Endodermal cell (in vitro differentiated cells): ENCODE measurements at regions not wholly inside any gene's neighbourhood (a gene's known extent, or its start where the extent isn't known, plus 50 kb on each side); places are given as distances from the start of the nearest gene placed in this dataset.

Source experiments
- DNase-seq: peaks from one replicate; pipeline ENCODE4 v3.0.0-alpha.2; 2017
- H3K27ac ChIP-seq: 2 replicates; pipeline ENCODE4 v1.5.1; 2013; ENCODE audit warnings: mild to moderate bottlenecking, low read depth, low read length, moderate library complexity
- H3K27me3 ChIP-seq: 2 replicates; pipeline ENCODE4 v1.6.1; 2013; ENCODE audit warnings: mild to moderate bottlenecking, low read length, moderate library complexity; ENCODE audit not compliant: insufficient read depth, control insufficient read depth, poor library complexity, severe bottlenecking
- H3K36me3 ChIP-seq: 2 replicates; pipeline ENCODE4 v1.7.0; 2013; ENCODE audit warnings: mild to moderate bottlenecking, low read length, moderate library complexity; ENCODE audit not compliant: control insufficient read depth, insufficient read depth
- H3K4me1 ChIP-seq: one replicate; pipeline ENCODE4 v1.7.0; 2013; ENCODE audit warnings: low read length; ENCODE audit not compliant: control insufficient read depth, insufficient read depth
- H3K4me3 ChIP-seq: 2 replicates; pipeline ENCODE4 v1.5.1; 2013; ENCODE audit warnings: mild to moderate bottlenecking, low read length, moderate library complexity
- H3K9ac ChIP-seq: 2 replicates; pipeline ENCODE4 v1.6.1; 2013; ENCODE audit warnings: mild to moderate bottlenecking, low read length, moderate library complexity; ENCODE audit not compliant: poor library complexity, severe bottlenecking; ENCODE audit errors: extremely low read depth
- H3K9me3 ChIP-seq: 2 replicates; pipeline ENCODE4 v1.6.1; 2013; ENCODE audit warnings: mild to moderate bottlenecking, low read length, moderate library complexity; ENCODE audit not compliant: control insufficient read depth
- H3K27ac Mint-ChIP-seq: 2 replicates; pipeline ENCODE4 v1.8.0; 2020; ENCODE audit warnings: mixed read lengths
- H3K27me3 Mint-ChIP-seq: 2 replicates; pipeline ENCODE4 v1.8.0; 2021; ENCODE audit warnings: mild to moderate bottlenecking, mixed read lengths; ENCODE audit not compliant: insufficient read depth
- H3K36me3 Mint-ChIP-seq: 2 replicates; pipeline ENCODE4 v1.8.0; 2020; ENCODE audit warnings: low read depth, mixed read lengths
- H3K4me1 Mint-ChIP-seq: 2 replicates; pipeline ENCODE4 v1.8.0; 2020; ENCODE audit warnings: mixed read lengths
- H3K4me3 Mint-ChIP-seq: 2 replicates; pipeline ENCODE4 v1.8.0; 2020; ENCODE audit warnings: mild to moderate bottlenecking, moderate library complexity, mixed read lengths
- H3K9me3 Mint-ChIP-seq: 2 replicates; pipeline ENCODE4 v1.8.0; 2020; ENCODE audit warnings: mild to moderate bottlenecking, mixed read lengths
- CTCF ChIP-seq: fragments of 200-600 bp; sonication (generic); conservative IDR thresholded peaks from 2 replicates; pipeline ENCODE4 v1.5.0; 2021; ENCODE audit warnings: antibody characterized with exemption, mild to moderate bottlenecking
- WGBS, 2 experiments: methylation state at CpG; one replicate each; pipeline versions ENCODE4 v1.1.5 to v1.1.7; 2013; ENCODE audit warnings: missing lambda C conversion rate in 2 of 2, mixed read lengths in 1 of 2; ENCODE audit not compliant: insufficient coverage in 1 of 2, insufficient read length in 1 of 2; 5-methylcytosine and 5-hydroxymethylcytosine counted together

DNA sequence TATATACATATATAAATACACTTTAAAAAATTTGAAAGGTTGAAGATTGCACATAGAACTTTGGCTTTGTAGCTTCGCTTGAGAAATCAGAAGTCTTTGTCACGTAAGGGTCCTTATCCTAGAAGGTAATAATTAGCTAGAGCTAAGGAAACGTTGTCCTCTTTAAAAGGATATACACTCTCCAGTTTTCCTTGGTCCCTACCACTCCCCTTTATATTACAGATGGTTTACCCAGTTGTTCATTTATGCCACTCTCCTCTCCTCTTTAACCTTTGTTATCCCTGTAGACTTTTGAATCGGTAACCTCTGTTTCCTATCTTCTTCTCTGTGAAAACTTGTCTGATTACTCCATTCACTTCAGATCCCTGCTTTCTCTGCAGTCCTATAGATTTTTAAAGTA, 1101.0 kb upstream of the SEMA6A start:
- Histone ChIP-seq H3K4me3 (no peak overlapping the region), H3K9ac (no peak overlapping the region), H3K27me3 (no peaks in the 10 kb centered on the region), H3K36me3 (no peaks in the 10 kb centered on the region), H3K4me1 (no peaks in the 10 kb centered on the region), H3K27ac (no peak overlapping the region), H3K9me3 (no peaks in the 10 kb centered on the region)
- Mint-ChIP-seq H3K27me3 (no peaks in the 10 kb centered on the region), H3K4me1 (peaks cover 2% of the 10 kb centered on the region), H3K27ac (no peak overlapping the region), H3K4me3 (no peak overlapping the region), H3K9me3 (no peaks in the 10 kb centered on the region), H3K36me3 (no peaks in the 10 kb centered on the region)
- DNase-seq = no peak
- 94 to 95% methylated on average over 2 to 4 of the region's 4 CpGs for WGBS, 2 experiments
- no peak for TF ChIP-seq CTCF

- no peak for DNase-seq
- TF ChIP-seq CTCF = no peak
- Histone ChIP-seq H3K9ac (no peak overlapping the region), H3K27me3 (no peaks in the 10 kb centered on the region), H3K9me3 (no peaks in the 10 kb centered on the region), H3K4me1 (no peaks in the 10 kb centered on the region), H3K27ac (no peak overlapping the region), H3K4me3 (no peak overlapping the region), H3K36me3 (no peaks in the 10 kb centered on the region)
- no peak overlapping the region for H3K4me3 Mint-ChIP-seq
- H3K27me3 Mint-ChIP-seq = no peaks in the 10 kb centered on the region
- WGBS, 2 experiments = 77 to 100% methylated on average over 1 of the region's 1 CpG
- no peak overlapping the region for H3K27ac Mint-ChIP-seq
- H3K36me3 Mint-ChIP-seq = no peaks in the 10 kb centered on the region
- H3K9me3 Mint-ChIP-seq = no peaks in the 10 kb centered on the region
- peaks cover 8% of the 10 kb centered on the region for H3K4me1 Mint-ChIP-seq
Observed at GRCh38 chr5:117671551-117671950, 1096.9 kb upstream of the SEMA6A start.

DNA sequence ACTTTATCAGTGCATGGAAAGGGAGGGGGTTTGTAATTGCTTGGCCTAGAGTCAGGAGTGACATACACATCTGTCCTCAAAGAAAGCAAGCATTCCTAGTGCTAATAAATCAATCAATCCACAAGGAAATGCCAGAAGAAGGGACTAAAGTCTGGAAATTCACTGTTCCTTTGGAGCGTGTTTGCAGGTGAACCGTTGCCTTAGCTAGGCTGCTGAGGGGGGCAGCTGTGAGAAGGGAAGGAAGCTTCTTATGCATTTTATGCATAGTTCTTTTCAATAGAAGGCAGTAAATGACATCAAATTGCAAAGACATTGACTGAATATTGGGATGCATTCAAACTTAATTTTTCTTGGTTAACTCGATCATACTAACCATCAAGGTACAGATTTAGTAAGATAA, 1092.5 kb upstream of the SEMA6A start:
- TF ChIP-seq CTCF = no peak
- Histone ChIP-seq H3K9ac (no peak overlapping the region), H3K4me3 (no peak overlapping the region), H3K4me1 (peaks cover 5% of the 10 kb centered on the region), H3K9me3 (no peaks in the 10 kb centered on the region), H3K27ac (no peak overlapping the region), H3K27me3 (no peaks in the 10 kb centered on the region), H3K36me3 (no peaks in the 10 kb centered on the region)
- Mint-ChIP-seq H3K9me3 (no peaks in the 10 kb centered on the region), H3K36me3 (no peaks in the 10 kb centered on the region), H3K27me3 (no peaks in the 10 kb centered on the region), H3K4me1 (peaks cover 10% of the 10 kb centered on the region), H3K27ac (peak overlapping the region; percentile 57), H3K4me3 (no peak overlapping the region)
- no peak for DNase-seq
- 62 to 67% methylated on average over 2 to 3 of the region's 3 CpGs for WGBS, 2 experiments
